GM12872 (cell line): ENCODE measurements at regions not wholly inside any gene's neighbourhood (a gene's known extent, or its start where the extent isn't known, plus 50 kb on each side); places are given as distances from the start of the nearest gene placed in this dataset.

Experiments used
- TF ChIP-seq, protein P1 (sequence below): IDR thresholded peaks from 3 replicates; pipeline ENCODE4 v1.5.1; 2011; ENCODE audit warnings: low read depth, mild to moderate bottlenecking, low read length, moderate library complexity; ENCODE audit not compliant: insufficient read depth

DNA sequence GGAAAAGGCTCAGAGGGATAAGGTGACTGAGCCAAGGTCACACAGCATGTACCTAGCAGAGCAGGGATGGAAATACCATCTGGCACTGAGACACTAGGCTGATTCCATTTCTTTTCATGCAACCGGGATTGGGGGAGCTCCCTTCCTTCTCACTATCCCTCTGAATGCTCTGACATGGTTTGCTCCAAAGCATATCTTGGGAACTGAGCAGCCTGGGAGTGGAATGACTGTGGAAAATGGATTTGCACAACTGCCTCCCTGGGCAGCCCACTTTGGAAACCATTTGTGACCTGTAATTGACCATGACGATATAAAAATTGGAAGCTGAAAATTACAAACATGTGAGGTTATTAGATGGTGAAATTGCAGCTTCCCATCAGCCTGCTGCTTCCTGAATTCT is 309.0 kb upstream of the CHD6 start:
- TF ChIP-seq, protein P1, sequence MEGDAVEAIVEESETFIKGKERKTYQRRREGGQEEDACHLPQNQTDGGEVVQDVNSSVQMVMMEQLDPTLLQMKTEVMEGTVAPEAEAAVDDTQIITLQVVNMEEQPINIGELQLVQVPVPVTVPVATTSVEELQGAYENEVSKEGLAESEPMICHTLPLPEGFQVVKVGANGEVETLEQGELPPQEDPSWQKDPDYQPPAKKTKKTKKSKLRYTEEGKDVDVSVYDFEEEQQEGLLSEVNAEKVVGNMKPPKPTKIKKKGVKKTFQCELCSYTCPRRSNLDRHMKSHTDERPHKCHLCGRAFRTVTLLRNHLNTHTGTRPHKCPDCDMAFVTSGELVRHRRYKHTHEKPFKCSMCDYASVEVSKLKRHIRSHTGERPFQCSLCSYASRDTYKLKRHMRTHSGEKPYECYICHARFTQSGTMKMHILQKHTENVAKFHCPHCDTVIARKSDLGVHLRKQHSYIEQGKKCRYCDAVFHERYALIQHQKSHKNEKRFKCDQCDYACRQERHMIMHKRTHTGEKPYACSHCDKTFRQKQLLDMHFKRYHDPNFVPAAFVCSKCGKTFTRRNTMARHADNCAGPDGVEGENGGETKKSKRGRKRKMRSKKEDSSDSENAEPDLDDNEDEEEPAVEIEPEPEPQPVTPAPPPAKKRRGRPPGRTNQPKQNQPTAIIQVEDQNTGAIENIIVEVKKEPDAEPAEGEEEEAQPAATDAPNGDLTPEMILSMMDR, result no peak

DNA sequence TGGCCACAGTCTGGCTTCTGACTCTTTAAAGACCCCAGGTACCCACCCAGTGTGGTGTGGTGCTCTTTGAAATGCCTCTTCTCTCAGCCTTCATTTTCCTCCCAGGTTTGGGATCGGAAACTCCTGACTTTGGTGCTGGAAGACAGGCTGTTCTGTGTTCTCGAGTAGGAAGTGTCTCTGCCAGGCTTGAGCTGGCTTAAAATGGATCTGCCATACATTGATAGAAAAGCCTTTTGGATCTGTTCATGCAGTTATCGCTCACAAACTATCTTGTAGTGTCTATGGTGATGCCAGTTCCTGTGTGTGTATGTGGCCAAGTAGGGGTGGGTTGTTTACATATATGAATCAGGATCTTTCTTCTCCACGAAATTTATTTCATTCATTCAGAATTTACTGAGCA is 307.3 kb upstream of the CHD6 start:
- TF ChIP-seq, protein P1, result no peak

GRCh38 chr20:41923624-41924023 is 305.4 kb upstream of the CHD6 start:
- TF ChIP-seq, protein P1, result no peak

DNA sequence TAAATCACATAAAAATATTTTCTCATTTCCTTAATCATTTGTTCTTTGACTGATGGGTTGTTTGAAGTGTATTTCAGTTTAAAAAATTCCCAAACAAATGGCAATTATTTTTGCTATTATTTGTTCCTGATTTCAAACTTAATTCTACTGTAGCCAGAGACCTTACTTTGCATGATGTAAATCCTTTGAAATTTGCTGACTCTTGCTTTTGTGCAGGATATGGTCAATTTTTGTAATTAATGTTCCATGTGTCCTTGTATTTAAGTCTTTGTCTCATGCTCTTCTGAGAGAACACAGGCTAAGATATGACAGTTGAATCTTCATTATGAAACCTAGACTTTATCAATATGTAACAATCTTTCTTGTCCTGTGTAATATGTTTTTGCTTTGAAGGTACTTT is 295.0 kb upstream of the CHD6 start:
- TF ChIP-seq, protein P1, result no peak

DNA sequence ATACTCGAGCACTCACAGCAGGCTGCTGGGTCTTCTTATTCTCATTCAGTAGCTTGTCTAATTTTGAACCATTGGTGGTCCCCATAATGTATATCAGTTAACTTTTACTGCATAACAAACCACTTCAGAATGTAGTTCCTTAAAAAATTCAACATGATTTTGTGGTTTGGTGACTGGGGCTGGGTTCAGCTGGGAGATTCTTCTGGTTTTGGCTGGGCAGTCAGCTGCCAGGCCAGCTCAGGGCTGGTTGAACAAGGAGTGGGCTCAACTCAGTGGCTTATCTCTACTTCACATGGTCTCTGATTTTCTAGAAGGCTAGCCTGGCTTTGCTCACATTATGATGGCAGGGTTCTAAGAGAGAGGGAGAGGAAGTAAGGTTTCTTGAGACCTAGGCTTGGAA is 292.4 kb upstream of the CHD6 start:
- TF ChIP-seq, protein P1, result no peak

- TF ChIP-seq, protein P1, result no peak
These were observed 287.0 kb upstream of the CHD6 start for GRCh38 chr20:41905199-41905598.

DNA sequence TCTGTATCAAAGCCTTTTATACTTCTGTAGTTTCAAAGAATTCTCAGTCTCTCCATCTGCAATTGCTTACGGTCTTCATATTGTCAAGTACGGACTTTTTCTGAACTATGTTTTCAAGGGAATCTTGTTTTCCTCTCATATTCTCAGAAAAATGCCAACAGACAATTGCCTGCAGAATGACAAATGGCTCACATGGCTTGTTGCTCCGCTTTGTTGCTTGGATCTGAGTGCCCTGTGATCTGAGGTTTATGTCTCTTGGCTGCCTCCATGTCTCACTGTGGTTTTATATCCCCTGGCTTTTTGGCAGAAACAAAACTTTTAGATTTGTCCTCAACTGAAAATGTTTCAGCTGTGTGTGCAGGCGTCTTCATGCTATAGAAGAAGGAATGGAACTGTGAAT is 285.4 kb upstream of the CHD6 start:
- TF ChIP-seq, protein P1, result no peak

DNA sequence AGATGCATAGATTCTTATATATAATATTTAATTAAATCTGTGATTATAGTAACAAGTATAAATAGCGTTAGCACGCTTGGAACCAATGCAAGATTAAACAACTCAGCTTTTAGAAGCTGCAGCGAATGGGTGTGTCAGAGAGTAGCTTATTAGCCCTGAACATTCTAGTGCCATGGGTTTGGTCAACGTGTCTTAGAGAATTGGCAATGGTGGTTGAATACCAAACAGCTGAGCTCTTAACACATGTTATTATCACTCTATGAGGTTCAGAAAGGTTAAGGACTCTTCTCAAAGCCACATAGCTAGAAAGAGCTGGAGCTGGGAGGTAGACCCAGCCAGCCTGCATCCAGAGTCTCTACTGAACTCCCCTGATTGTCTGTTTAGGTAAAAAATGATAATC is 284.2 kb upstream of the CHD6 start:
- TF ChIP-seq, protein P1, result no peak
